Fibroblast of lung (primary cell): ENCODE measurements at regions not wholly inside any gene's neighbourhood (a gene's known extent, or its start where the extent isn't known, plus 50 kb on each side); places are given as distances from the start of the nearest gene placed in this dataset.

Experiments used
- DNase-seq, 2 donors: peaks; one replicate each; pipeline versions ENCODE4 v3.0.0 to v3.0.0-alpha.2; 2010; ENCODE audit warnings: low read depth in 2 of 2
- H2AFZ ChIP-seq: 2 replicates; pipeline ENCODE4 v1.5.1; 2012; ENCODE audit warnings: low read length, control low read depth, inconsistent platforms
- H3K27ac ChIP-seq: 2 replicates; pipeline ENCODE4 v1.5.1; 2011; ENCODE audit warnings: low read length, control low read depth; ENCODE audit not compliant: insufficient read depth
- H3K27me3 ChIP-seq: 2 replicates; pipeline ENCODE4 v1.5.1; 2011; ENCODE audit warnings: mild to moderate bottlenecking, low read length; ENCODE audit not compliant: control insufficient read depth, insufficient read depth
- H3K36me3 ChIP-seq: 2 replicates; pipeline ENCODE4 v1.5.1; 2011; ENCODE audit warnings: low read length; ENCODE audit not compliant: control insufficient read depth, insufficient read depth
- H3K4me1 ChIP-seq: 2 replicates; pipeline ENCODE4 v1.5.1; 2011; ENCODE audit warnings: low read length; ENCODE audit not compliant: control insufficient read depth, insufficient read depth; ENCODE audit errors: extremely low read depth
- H3K4me2 ChIP-seq: 2 replicates; pipeline ENCODE4 v1.5.1; 2011; ENCODE audit warnings: low read length, control low read depth; ENCODE audit not compliant: insufficient read depth; ENCODE audit errors: extremely low read depth
- H3K4me3 ChIP-seq, 4 experiments: fragments of 200-600 bp in 1 of 4; sonication (generic) in 1 of 4; replicated peaks in 1 of 4; 2 replicates each; pipeline ENCODE4 v1.5.1; 2011 to 2016; ENCODE audit warnings: low read length in 4 of 4, low read depth in 3 of 4, mild to moderate bottlenecking in 3 of 4, control low read depth in 2 of 4, inconsistent platforms in 1 of 4, mixed read lengths in 1 of 4; ENCODE audit not compliant: insufficient read depth in 1 of 4; ENCODE audit errors: control extremely low read depth in 1 of 4
- H3K79me2 ChIP-seq: 2 replicates; pipeline ENCODE4 v1.5.1; 2012; ENCODE audit warnings: mild to moderate bottlenecking, low read length, inconsistent platforms; ENCODE audit not compliant: control insufficient read depth, insufficient read depth
- H3K9ac ChIP-seq: 2 replicates; pipeline ENCODE4 v1.5.1; 2011; ENCODE audit warnings: mild to moderate bottlenecking, low read length, control low read depth; ENCODE audit not compliant: insufficient read depth
- H3K9me3 ChIP-seq: 2 replicates; pipeline ENCODE4 v1.5.1; 2012; ENCODE audit warnings: low read depth, low read length; ENCODE audit not compliant: control insufficient read depth, insufficient read depth
- H4K20me1 ChIP-seq: 2 replicates; pipeline ENCODE4 v1.5.1; 2011; ENCODE audit warnings: low read length; ENCODE audit not compliant: control insufficient read depth, insufficient read depth; ENCODE audit errors: extremely low read depth
- EZH2 ChIP-seq: IDR thresholded peaks from 2 replicates; pipeline ENCODE4 v1.5.1; 2012; ENCODE audit warnings: low read length, control low read depth, mild to moderate bottlenecking; ENCODE audit errors: missing control alignments
- TF ChIP-seq, protein P1 (sequence below), 2 donors: IDR thresholded peaks in 1 of 2; conservative IDR thresholded peaks in 1 of 2; 1 replicate in 1 of 2; 2 replicates in 1 of 2; pipeline ENCODE4 v1.5.1; 2011 to 2012; ENCODE audit warnings: low read length in 2 of 2, control low read depth in 1 of 2, inconsistent platforms in 1 of 2, low read depth in 1 of 2, mild to moderate bottlenecking in 1 of 2

DNA sequence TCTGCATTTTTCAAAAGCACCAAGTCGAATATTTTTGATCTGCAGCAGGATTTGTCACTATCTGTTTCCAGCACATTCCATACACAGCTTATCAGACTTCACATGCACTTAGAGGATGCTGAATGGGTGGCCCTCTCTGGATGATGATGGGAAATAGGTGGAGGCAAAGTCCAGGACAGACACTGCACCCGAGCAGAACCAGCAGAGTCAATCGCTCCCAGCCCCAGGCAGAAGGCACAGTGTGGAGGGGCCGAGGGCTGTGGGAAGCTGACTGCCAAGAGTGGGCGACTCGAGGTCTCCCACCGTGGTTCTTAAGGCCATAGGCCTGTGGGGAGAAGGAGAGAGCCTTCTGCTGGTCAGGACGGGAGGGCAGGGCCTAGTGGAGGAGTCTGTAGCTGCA lies 490.2 kb upstream of the MGMT start:
- DNase-seq = no peak
- Histone ChIP-seq H3K4me1 (no peaks in the 10 kb centered on the region), H3K27ac (no peak overlapping the region), H4K20me1 (no peaks in the 10 kb centered on the region), H3K27me3 (no peaks in the 10 kb centered on the region), H3K4me2 (no peak overlapping the region), H3K9ac (no peak overlapping the region), H3K36me3 (no peaks in the 10 kb centered on the region), H3K79me2 (no peaks in the 10 kb centered on the region), H3K9me3 (no peaks in the 10 kb centered on the region), H3K4me3 (no peak overlapping the region), H2AFZ (no peak overlapping the region)
- TF ChIP-seq, protein P1, sequence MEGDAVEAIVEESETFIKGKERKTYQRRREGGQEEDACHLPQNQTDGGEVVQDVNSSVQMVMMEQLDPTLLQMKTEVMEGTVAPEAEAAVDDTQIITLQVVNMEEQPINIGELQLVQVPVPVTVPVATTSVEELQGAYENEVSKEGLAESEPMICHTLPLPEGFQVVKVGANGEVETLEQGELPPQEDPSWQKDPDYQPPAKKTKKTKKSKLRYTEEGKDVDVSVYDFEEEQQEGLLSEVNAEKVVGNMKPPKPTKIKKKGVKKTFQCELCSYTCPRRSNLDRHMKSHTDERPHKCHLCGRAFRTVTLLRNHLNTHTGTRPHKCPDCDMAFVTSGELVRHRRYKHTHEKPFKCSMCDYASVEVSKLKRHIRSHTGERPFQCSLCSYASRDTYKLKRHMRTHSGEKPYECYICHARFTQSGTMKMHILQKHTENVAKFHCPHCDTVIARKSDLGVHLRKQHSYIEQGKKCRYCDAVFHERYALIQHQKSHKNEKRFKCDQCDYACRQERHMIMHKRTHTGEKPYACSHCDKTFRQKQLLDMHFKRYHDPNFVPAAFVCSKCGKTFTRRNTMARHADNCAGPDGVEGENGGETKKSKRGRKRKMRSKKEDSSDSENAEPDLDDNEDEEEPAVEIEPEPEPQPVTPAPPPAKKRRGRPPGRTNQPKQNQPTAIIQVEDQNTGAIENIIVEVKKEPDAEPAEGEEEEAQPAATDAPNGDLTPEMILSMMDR (conservative IDR thresholded peaks at IDR 0.05 in 1 of 2, IDR thresholded peaks at IDR 0.05 in 1 of 2; ENCODE audit: low read depth in 1 of 2, low read length in 2 of 2) = no peak
- TF ChIP-seq EZH2 = no peak

DNA sequence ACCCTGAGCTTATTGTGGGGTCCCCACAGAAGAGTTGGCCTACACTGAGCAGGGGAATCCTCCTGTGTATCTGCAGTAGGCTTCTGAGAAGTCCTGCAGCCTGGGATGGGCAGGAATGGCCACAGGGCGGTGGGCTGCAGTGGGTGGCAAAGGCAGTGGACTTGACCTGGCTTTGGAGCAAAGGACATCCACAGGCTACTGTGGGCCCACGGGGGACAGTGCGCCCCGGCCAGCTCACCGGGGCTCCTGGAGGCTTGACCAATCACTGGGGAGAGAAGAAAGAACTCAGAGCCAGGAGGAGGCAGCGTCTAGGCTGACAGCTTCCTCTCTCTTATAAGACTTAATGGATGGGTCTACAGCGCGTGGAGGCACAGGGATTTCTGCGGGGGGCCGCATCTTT lies 488.8 kb upstream of the MGMT start:
- H3K9ac ChIP-seq = no peak overlapping the region
- no peak for TF ChIP-seq EZH2
- TF ChIP-seq, protein P1 (conservative IDR thresholded peaks at IDR 0.05 in 1 of 2, IDR thresholded peaks at IDR 0.05 in 1 of 2; ENCODE audit: low read depth in 1 of 2, low read length in 2 of 2) = no peak
- no peak overlapping the region for H3K4me2 ChIP-seq
- no peaks in the 10 kb centered on the region for H3K27me3 ChIP-seq
- H3K27ac ChIP-seq = no peak overlapping the region
- H3K4me1 ChIP-seq = no peaks in the 10 kb centered on the region
- H4K20me1 ChIP-seq = no peaks in the 10 kb centered on the region
- no peak overlapping the region for H2AFZ ChIP-seq
- H3K79me2 ChIP-seq = no peaks in the 10 kb centered on the region
- DNase-seq = no peak
- no peaks in the 10 kb centered on the region for H3K9me3 ChIP-seq
- no peaks in the 10 kb centered on the region for H3K36me3 ChIP-seq
- no peak overlapping the region for H3K4me3 ChIP-seq

DNA sequence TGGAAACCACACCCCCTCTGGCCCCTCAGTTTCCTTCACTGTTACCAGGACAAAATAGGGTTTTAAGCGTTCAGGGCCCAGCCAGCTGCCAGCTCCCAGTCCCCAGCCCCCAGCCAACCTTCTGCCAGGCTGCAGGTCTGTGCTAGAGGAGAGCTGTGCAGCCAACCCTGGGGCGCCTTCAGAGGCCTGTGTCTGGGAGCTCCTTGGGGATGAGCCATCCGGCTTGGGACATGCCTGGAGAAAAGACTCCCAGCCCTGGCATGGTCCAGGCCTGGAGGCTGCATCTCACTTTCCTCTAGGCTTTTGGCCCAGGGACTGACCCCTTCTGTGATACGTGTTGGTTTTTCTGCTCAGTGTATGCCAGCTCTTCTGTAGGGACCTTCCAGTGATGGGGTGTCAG lies 487.6 kb upstream of the MGMT start:
- no peaks in the 10 kb centered on the region for H3K4me1 ChIP-seq
- TF ChIP-seq, protein P1 (conservative IDR thresholded peaks at IDR 0.05 in 1 of 2, IDR thresholded peaks at IDR 0.05 in 1 of 2; ENCODE audit: low read depth in 1 of 2, low read length in 2 of 2) = no peak
- no peak for TF ChIP-seq EZH2
- no peaks in the 10 kb centered on the region for H3K36me3 ChIP-seq
- H3K27me3 ChIP-seq = no peaks in the 10 kb centered on the region
- H3K27ac ChIP-seq = no peak overlapping the region
- no peak overlapping the region for H3K4me2 ChIP-seq
- no peaks in the 10 kb centered on the region for H4K20me1 ChIP-seq
- no peaks in the 10 kb centered on the region for H3K9me3 ChIP-seq
- H3K4me3 ChIP-seq = no peak overlapping the region
- no peak overlapping the region for H2AFZ ChIP-seq
- no peak overlapping the region for H3K9ac ChIP-seq
- H3K79me2 ChIP-seq = no peaks in the 10 kb centered on the region
- no peak for DNase-seq
